ENCODE measurements at regions not wholly inside any gene's neighbourhood (a gene's known extent, or its start where the extent isn't known, plus 50 kb on each side); places are given as distances from the start of the nearest gene placed in this dataset.

DNA sequence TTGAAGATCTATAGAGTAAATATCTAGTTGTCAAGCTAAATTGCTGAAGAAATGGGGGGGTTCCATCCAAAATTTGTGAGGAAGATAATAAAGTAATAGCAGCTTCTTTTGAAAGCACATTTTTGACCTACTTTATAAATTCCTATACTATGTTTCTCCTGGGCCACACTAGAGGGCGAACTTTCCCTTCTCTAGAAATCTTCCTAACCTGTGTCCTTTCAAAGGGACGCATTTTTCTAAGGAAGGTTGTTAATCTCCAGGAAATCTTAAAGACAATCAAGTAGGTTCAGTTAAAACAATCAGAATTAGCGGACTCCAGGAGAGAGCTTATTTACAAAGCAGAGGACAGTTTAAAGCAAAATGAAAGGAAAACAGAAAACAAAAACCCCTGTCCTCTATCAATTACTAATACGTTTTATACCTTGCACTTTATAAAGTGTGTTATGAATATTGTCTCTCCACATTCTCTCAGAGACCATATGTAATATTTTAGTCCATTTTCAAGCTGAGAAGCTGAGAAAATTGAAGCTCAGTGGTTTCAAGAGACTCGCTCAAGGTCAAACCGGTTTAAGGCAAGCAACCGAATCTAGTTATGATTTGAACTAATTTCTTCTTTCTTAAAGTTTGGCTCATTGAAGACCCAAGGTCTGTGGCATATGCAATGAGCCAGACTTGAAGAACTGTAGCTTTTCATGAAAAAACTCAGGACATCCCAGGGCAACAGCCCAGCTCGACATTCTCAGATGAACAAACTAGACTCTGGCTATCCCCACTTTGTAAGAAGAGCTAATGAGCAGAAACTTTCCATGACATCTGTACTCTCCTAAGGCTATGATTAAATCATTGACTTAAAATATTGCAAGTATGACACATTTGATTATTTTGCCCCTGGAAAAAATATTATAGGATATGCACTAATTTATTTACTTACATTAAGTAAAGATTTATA, 273.6 kb downstream of the PAX3 start:
- no peak overlapping the region for H3K4me3 ChIP-seq (replicated peaks; ENCODE audit: low read depth, low read length)

GRCh38 chr2:222017252-222017850, 281.4 kb downstream of the PAX3 start:
- no peak overlapping the region for H3K4me3 ChIP-seq (replicated peaks; ENCODE audit: low read depth, low read length)
- DNase-seq (ENCODE audit: extremely low read depth, low read depth): no peak
- TF ChIP-seq, protein P1, sequence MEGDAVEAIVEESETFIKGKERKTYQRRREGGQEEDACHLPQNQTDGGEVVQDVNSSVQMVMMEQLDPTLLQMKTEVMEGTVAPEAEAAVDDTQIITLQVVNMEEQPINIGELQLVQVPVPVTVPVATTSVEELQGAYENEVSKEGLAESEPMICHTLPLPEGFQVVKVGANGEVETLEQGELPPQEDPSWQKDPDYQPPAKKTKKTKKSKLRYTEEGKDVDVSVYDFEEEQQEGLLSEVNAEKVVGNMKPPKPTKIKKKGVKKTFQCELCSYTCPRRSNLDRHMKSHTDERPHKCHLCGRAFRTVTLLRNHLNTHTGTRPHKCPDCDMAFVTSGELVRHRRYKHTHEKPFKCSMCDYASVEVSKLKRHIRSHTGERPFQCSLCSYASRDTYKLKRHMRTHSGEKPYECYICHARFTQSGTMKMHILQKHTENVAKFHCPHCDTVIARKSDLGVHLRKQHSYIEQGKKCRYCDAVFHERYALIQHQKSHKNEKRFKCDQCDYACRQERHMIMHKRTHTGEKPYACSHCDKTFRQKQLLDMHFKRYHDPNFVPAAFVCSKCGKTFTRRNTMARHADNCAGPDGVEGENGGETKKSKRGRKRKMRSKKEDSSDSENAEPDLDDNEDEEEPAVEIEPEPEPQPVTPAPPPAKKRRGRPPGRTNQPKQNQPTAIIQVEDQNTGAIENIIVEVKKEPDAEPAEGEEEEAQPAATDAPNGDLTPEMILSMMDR (IDR thresholded peaks at IDR 0.05; ENCODE audit: low read depth, low read length, missing control alignments): no peak

More for the DNA sequence above, 273.6 kb downstream of the PAX3 start:
- TF ChIP-seq, protein P1 (IDR thresholded peaks at IDR 0.05; ENCODE audit: low read depth, low read length, missing control alignments): peak; percentile 62
- DNase-seq (ENCODE audit: extremely low read depth, low read depth): peak; percentile 21

DNA sequence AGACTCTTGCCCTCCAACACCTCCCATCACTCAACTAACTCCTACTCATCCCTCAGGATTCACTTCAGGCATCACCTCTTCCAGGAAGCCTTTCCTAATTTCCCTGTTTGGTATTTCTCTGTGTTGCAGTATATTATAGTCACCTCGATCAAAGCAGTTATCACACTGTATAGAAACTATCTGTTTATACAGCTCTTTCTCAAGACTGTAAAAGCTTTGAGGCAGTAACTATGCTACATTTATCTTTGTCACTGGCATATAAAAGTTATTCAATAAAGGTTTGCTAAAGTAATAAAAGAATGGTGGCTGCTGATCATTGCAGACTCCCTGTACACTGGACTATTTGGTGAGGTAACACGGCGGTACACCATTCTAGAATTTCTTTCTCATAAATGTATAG, 284.9 kb downstream of the PAX3 start:
- TF ChIP-seq, protein P1 (IDR thresholded peaks at IDR 0.05; ENCODE audit: low read depth, low read length, missing control alignments): no peak
- H3K4me3 ChIP-seq (replicated peaks; ENCODE audit: low read depth, low read length): no peak overlapping the region
- no peak for DNase-seq (ENCODE audit: extremely low read depth, low read depth)

DNA sequence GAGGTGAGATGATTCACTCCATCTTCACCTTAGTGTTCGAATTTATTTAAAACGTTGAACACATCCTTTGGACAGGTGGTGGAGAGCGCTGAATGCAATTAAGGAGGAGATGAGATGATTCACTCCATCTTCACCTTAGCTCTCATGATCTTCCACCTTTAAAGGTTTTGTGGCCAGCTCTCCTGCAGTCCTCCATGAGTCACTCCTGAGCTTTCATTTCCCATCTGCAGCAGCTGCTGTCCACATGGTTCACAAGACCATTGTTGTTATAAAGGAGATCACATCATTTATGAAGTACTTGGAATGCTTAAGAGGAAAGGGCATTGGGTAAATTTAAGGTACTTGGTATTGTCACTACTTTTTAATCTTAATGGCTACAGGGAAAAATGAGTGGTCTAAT, 298.5 kb downstream of the PAX3 start:
- TF ChIP-seq, protein P1 (IDR thresholded peaks at IDR 0.05; ENCODE audit: low read depth, low read length, missing control alignments): no peak
- DNase-seq (ENCODE audit: extremely low read depth, low read depth): peak; percentile 89
- no peak overlapping the region for H3K4me3 ChIP-seq (replicated peaks; ENCODE audit: low read depth, low read length)

- DNase-seq (ENCODE audit: extremely low read depth, low read depth): peak; percentile 85
- H3K4me3 ChIP-seq (replicated peaks; ENCODE audit: low read depth, low read length): no peak overlapping the region
- TF ChIP-seq, protein P1 (IDR thresholded peaks at IDR 0.05; ENCODE audit: low read depth, low read length, missing control alignments): no peak
Measured at GRCh38 chr2:221999717-222000116, 299.1 kb downstream of the PAX3 start.

DNA sequence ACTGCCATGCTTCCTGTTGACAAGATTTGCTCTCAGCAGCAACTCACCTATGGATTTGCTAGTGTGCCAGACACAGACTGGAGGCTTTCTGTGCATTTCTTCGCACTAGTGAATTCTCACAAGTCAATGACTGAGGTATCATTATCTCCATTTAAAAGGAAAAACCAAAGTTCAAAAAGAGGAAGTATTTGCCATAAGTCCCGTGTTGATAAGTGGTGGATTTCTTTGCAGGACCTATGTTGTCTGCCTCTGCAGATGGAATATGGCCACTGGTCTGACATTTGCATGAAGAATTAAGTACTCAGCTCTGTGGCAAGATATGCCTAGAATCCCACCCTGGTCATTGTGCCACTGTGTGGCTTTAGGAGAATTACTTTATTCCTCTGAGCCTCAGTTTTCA, 299.6 kb downstream of the PAX3 start:
- H3K4me3 ChIP-seq (replicated peaks; ENCODE audit: low read depth, low read length): no peak overlapping the region
- no peak for DNase-seq (ENCODE audit: extremely low read depth, low read depth)
- TF ChIP-seq, protein P1 (IDR thresholded peaks at IDR 0.05; ENCODE audit: low read depth, low read length, missing control alignments): no peak

All from HFF-Myc (cell line).